H1 (cell line): ENCODE measurements at regions not wholly inside any gene's neighbourhood (a gene's known extent, or its start where the extent isn't known, plus 50 kb on each side); places are given as distances from the start of the nearest gene placed in this dataset.

Experiments used
- CTCF ChIA-PET: fragments of 300-600 bp; sonication (Branson Sonifier 250); formaldehyde crosslinking; loops from one replicate; lab custom pipeline; 2021; ENCODE audit not compliant: partially characterized antibody; lab: Charles Lee
- POLR2A ChIA-PET: fragments of 300-600 bp; sonication (Branson Sonifier 250); formaldehyde crosslinking; loops from one replicate; lab custom pipeline; 2021; ENCODE audit warnings: inconsistent platforms; ENCODE audit not compliant: partially characterized antibody; lab: Charles Lee
- DNase-seq, 2 experiments: peaks; one replicate each; pipeline versions ENCODE4 v3.0.0 to v3.0.0-alpha.2; 2010 to 2022; ENCODE audit warnings: low spot score in 2 of 2, low read depth in 1 of 2, mixed read lengths in 1 of 2
- FAIRE-seq: peaks from 2 replicates; lab custom pipeline; 2011; peaks lifted over from hg19 to GRCh38; lab: Jason Lieb, UNC
- H2AFZ ChIP-seq: 2 replicates; pipeline ENCODE4 v1.8.1; 2012; ENCODE audit warnings: low read length, inconsistent platforms
- H2AK5ac ChIP-seq: 2 replicates; pipeline ENCODE4 v1.6.1; 2013; ENCODE audit warnings: low read depth, low read length
- H2BK120ac ChIP-seq: replicated peaks from 2 replicates; pipeline ENCODE3; 2013; ENCODE audit warnings: low read depth, low read length, inconsistent platforms
- H2BK12ac ChIP-seq: 2 replicates; pipeline ENCODE4 v1.6.1; 2013; ENCODE audit warnings: low read depth, low read length
- H2BK15ac ChIP-seq: 2 replicates; pipeline ENCODE4 v1.6.1; 2013; ENCODE audit warnings: low read length
- H2BK20ac ChIP-seq: 2 replicates; pipeline ENCODE4 v1.6.1; 2013; ENCODE audit warnings: low read length
- H2BK5ac ChIP-seq: 2 replicates; pipeline ENCODE4 v1.6.1; 2013; ENCODE audit warnings: low read depth, low read length
- H3K14ac ChIP-seq: 2 replicates; pipeline ENCODE4 v1.6.1; 2013; ENCODE audit warnings: inconsistent platforms; ENCODE audit not compliant: insufficient read length
- H3K18ac ChIP-seq: 2 replicates; pipeline ENCODE4 v1.6.1; 2013; ENCODE audit warnings: low read length; ENCODE audit errors: extremely low read depth
- H3K23ac ChIP-seq: 2 replicates; pipeline ENCODE4 v1.6.1; 2013; ENCODE audit warnings: inconsistent platforms; ENCODE audit not compliant: insufficient read length
- H3K23me2 ChIP-seq: 2 replicates; pipeline ENCODE4 v1.6.1; 2013; ENCODE audit warnings: low read depth, low read length
- H3K27ac ChIP-seq: 2 replicates; pipeline ENCODE4 v1.6.1; 2011; ENCODE audit warnings: low read depth, low read length, inconsistent platforms
- H3K27me3 ChIP-seq, 4 experiments: replicated peaks in 1 of 4; 1 replicate in 1 of 4; 2 replicates in 3 of 4; pipeline versions ENCODE4 v1.6.1 to v1.8.1; 2011 to 2013; ENCODE audit warnings: low read length in 3 of 4, mild to moderate bottlenecking in 3 of 4, inconsistent platforms in 2 of 4, mixed read lengths in 2 of 4, moderate library complexity in 1 of 4; ENCODE audit not compliant: control insufficient read depth in 3 of 4, insufficient read depth in 3 of 4; ENCODE audit errors: extremely low read depth in 1 of 4
- H3K36me3 ChIP-seq, 4 experiments: 2 replicates each; pipeline versions ENCODE4 v1.6.1 to v1.8.1; 2011 to 2013; ENCODE audit warnings: mild to moderate bottlenecking in 4 of 4, low read length in 3 of 4, moderate library complexity in 2 of 4, control low read depth in 1 of 4, inconsistent platforms in 1 of 4; ENCODE audit not compliant: insufficient read depth in 4 of 4, control insufficient read depth in 2 of 4
- H3K4ac ChIP-seq: replicated peaks from 2 replicates; pipeline ENCODE3; 2013; ENCODE audit warnings: low read length, low read depth, mixed read lengths, inconsistent platforms; ENCODE audit not compliant: insufficient read length
- H3K4me1 ChIP-seq, 4 experiments: replicated peaks in 1 of 4; 1 replicate in 1 of 4; 2 replicates in 3 of 4; pipeline versions ENCODE4 v1.6.1 to v1.8.1; 2011 to 2013; ENCODE audit warnings: low read length in 3 of 4, inconsistent platforms in 2 of 4, mixed read lengths in 1 of 4; ENCODE audit not compliant: insufficient read depth in 4 of 4, control insufficient read depth in 3 of 4
- H3K4me2 ChIP-seq, 2 experiments: 2 replicates each; pipeline versions ENCODE4 v1.6.1 to v1.8.1; 2011 to 2013; ENCODE audit warnings: low read depth in 2 of 2, low read length in 2 of 2, control low read depth in 1 of 2, inconsistent platforms in 1 of 2, mild to moderate bottlenecking in 1 of 2; ENCODE audit not compliant: insufficient read depth in 1 of 2
- H3K4me3 ChIP-seq, 4 experiments: fragments of 200-600, 300-600 bp in 1 of 4; sonication (generic), shearing (Covaris generic), sonication (Bioruptor Twin) in 1 of 4; 2 replicates each; pipeline versions ENCODE4 v1.5.1 to v1.8.1; 2011 to 2016; ENCODE audit warnings: low read length in 4 of 4, low read depth in 3 of 4, control low read depth in 2 of 4, inconsistent platforms in 2 of 4, mild to moderate bottlenecking in 2 of 4, mixed read lengths in 1 of 4, moderate library complexity in 1 of 4; ENCODE audit not compliant: insufficient read depth in 2 of 4; ENCODE audit errors: extremely low read depth in 1 of 4
- H3K56ac ChIP-seq: replicated peaks from 2 replicates; pipeline ENCODE3; 2013; ENCODE audit warnings: low read depth, mild to moderate bottlenecking, mixed read lengths, low read length, inconsistent platforms; ENCODE audit not compliant: insufficient read length
- H3K79me1 ChIP-seq: 2 replicates; pipeline ENCODE4 v1.6.1; 2013; ENCODE audit warnings: low read depth, low read length, control low read depth
- H3K79me2 ChIP-seq, 2 experiments: 2 replicates each; pipeline versions ENCODE4 v1.6.1 to v1.8.1; 2012 to 2013; ENCODE audit warnings: low read length in 2 of 2, mild to moderate bottlenecking in 2 of 2, inconsistent platforms in 1 of 2; ENCODE audit not compliant: insufficient read depth in 2 of 2, control insufficient read depth in 1 of 2
- H3K9ac ChIP-seq, 4 experiments: replicated peaks in 1 of 4; 1 replicate in 1 of 4; 2 replicates in 3 of 4; pipeline versions ENCODE4 v1.6.1 to v1.8.1; 2011 to 2013; ENCODE audit warnings: low read depth in 3 of 4, low read length in 3 of 4, control low read depth in 2 of 4, mild to moderate bottlenecking in 2 of 4, moderate library complexity in 2 of 4, inconsistent platforms in 1 of 4; ENCODE audit errors: extremely low read depth in 1 of 4
- H3K9me3 ChIP-seq, 2 experiments: 2 replicates each; pipeline versions ENCODE4 v1.6.1 to v1.8.1; 2012 to 2013; ENCODE audit warnings: mild to moderate bottlenecking in 2 of 2, moderate library complexity in 2 of 2, control low read depth in 1 of 2, inconsistent platforms in 1 of 2, low read depth in 1 of 2, low read length in 1 of 2, mixed read lengths in 1 of 2; ENCODE audit not compliant: insufficient read depth in 2 of 2
- H4K20me1 ChIP-seq, 2 experiments: replicated peaks in 1 of 2; 2 replicates each; pipeline versions ENCODE3 to v1.8.1; 2011 to 2013; ENCODE audit warnings: inconsistent platforms in 2 of 2, low read length in 2 of 2, mild to moderate bottlenecking in 1 of 2; ENCODE audit not compliant: insufficient read depth in 2 of 2, control insufficient read depth in 1 of 2
- H4K5ac ChIP-seq: 2 replicates; pipeline ENCODE4 v1.6.1; 2013; ENCODE audit warnings: low read length, low read depth, mixed read lengths, inconsistent platforms; ENCODE audit not compliant: insufficient read length
- H4K8ac ChIP-seq: 2 replicates; pipeline ENCODE4 v1.8.0; 2013; ENCODE audit warnings: mild to moderate bottlenecking, moderate library complexity, low read length, inconsistent platforms; ENCODE audit not compliant: insufficient read depth; ENCODE audit errors: extremely low read depth
- H4K91ac ChIP-seq: replicated peaks from 2 replicates; pipeline ENCODE3; 2013; ENCODE audit warnings: low read length, mixed read lengths, inconsistent platforms; ENCODE audit not compliant: insufficient read length
- EP300 ChIP-seq, 2 experiments: IDR thresholded peaks; 1 replicate in 1 of 2; 2 replicates in 1 of 2; pipeline ENCODE4 v1.6.1; 2011 to 2012; ENCODE audit warnings: low read depth in 2 of 2, low read length in 2 of 2, mild to moderate bottlenecking in 2 of 2, borderline replicate concordance in 1 of 2, inconsistent platforms in 1 of 2, moderate library complexity in 1 of 2
- KDM4A ChIP-seq: IDR thresholded peaks from one replicate; pipeline ENCODE4 v1.7.1; 2012; ENCODE audit warnings: low read depth, mild to moderate bottlenecking, moderate library complexity, low read length, inconsistent platforms; ENCODE audit not compliant: severe bottlenecking
- WGBS, 2 experiments: shearing (Covaris generic) in 1 of 2; methylation state at CpG; one replicate each; pipeline versions ENCODE4 v1.1.6 to v1.1.7; 2013 to 2015; ENCODE audit warnings: low lambda C conversion rate in 2 of 2, mixed read lengths in 2 of 2, inconsistent platforms in 1 of 2, low coverage in 1 of 2, missing lambda C conversion rate in 1 of 2; ENCODE audit not compliant: insufficient replicate concordance in 2 of 2, insufficient coverage in 1 of 2, insufficient read length in 1 of 2; ENCODE audit errors: extremely low coverage in 1 of 2, missing lambda C conversion rate in 1 of 2; 5-methylcytosine and 5-hydroxymethylcytosine counted together

DNA sequence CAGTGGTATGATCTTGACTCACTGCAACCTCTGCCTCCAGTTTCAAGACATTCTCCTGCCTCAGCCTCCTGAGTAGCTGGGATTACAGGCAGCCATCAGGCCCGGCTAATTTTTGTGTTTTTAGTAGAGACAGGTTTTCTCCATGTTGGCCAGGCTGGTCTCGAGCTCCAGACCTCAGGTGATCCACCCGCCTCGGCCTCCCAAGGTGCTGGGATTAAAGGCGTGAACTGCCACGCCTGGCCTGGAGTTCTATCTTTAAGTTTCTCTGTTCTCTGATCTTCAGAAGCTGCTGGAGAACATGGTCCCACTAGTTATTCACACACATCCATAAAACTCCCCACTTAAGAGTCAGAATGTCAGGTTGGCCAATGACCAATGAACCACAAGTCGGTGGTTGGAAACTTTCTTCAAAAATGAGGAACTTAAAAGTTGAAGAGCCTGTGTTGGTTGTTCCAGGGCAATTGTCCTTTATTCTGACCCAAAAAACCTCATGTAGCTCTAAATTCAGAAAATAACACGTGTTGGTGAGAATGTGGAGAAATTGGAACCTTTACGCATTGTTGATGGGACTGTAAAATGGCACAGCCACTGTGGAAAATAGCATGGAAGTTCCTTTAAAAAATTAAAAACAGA is 55.9 kb upstream of the PIK3CB start:
- CTCF ChIA-PET = interaction anchor here (0.6 to 1.9 kb wide), 5 partner anchors 8 to 296 kb away, joined by 3 to 6 read pairs (median 3); partner anchors contain the start of gene CEP70
- POLR2A ChIA-PET = interaction anchor here (1.1 to 1.2 kb wide), 2 partner anchors 11 to 56 kb away, joined by 3 read pairs; no protein-coding TSS in a partner anchor
- no peak for FAIRE-seq
- TF ChIP-seq EP300 (IDR thresholded peaks at IDR 0.05; ENCODE audit: borderline replicate concordance in 1 of 2, low read depth in 2 of 2, low read length in 2 of 2) (no peak), KDM4A (no peak)

More for the DNA sequence above, 55.9 kb upstream of the PIK3CB start:
- Histone ChIP-seq H4K8ac (no peak overlapping the region), H3K36me3 (no peaks in the 10 kb centered on the region), H3K14ac (no peak overlapping the region), H3K27me3 (no peaks in the 10 kb centered on the region), H3K9me3 (no peaks in the 10 kb centered on the region), H2BK5ac (no peak overlapping the region), H3K18ac (no peak overlapping the region), H3K56ac (no peak overlapping the region), H3K79me1 (no peaks in the 10 kb centered on the region), H3K23ac (no peak overlapping the region), H3K9ac (no peak overlapping the region), H2AK5ac (no peak overlapping the region), H3K4me3 (no peak overlapping the region), H2AFZ (no peak overlapping the region), H3K4ac (no peak overlapping the region), H3K23me2 (no peaks in the 10 kb centered on the region; the same call in 1 of the 2 replicates), H2BK120ac (no peak overlapping the region), H3K27ac (no peak overlapping the region), H4K20me1 (no peaks in the 10 kb centered on the region), H2BK15ac (no peak overlapping the region), H2BK20ac (no peak overlapping the region), H4K91ac (no peak overlapping the region), H2BK12ac (no peak overlapping the region), H4K5ac (no peak overlapping the region), H3K4me1 (no peaks in the 10 kb centered on the region), H3K79me2 (no peaks in the 10 kb centered on the region), H3K4me2 (no peak overlapping the region)
- DNase-seq = no peak
- 91% methylated on average over 9 of the region's 9 CpGs; no CpG with 5 or more reads in 1 of the 2 experiments for WGBS, 2 experiments
